Panc1 (cell line): ENCODE measurements at regions not wholly inside any gene's neighbourhood (a gene's known extent, or its start where the extent isn't known, plus 50 kb on each side); places are given as distances from the start of the nearest gene placed in this dataset.

ENCODE experiments used
- ATAC-seq: fragments of 200-7000 bp; cut with Tn5 transposase; 2 replicates; pipeline ENCODE4 v1.9.1; 2020; ENCODE audit warnings: mild to moderate bottlenecking, moderate library complexity
- BruUV-seq: library from RNA; stranded (reverse); fragments of 400-500 nt; replicated peaks from 2 replicates; lab custom pipeline; 2021; lab: Mats Ljungman, UMichigan
- CTCF ChIA-PET: fragments of 300-600 bp; sonication (Branson Sonifier 250); formaldehyde crosslinking; loops from one replicate; lab custom pipeline; 2022; ENCODE audit warnings: antibody characterized with exemption; lab: Charles Lee
- POLR2A ChIA-PET: fragments of 300-600 bp; sonication (Branson Sonifier 250); formaldehyde crosslinking; loops from one replicate; lab custom pipeline; 2022; ENCODE audit warnings: antibody characterized with exemption; lab: Charles Lee
- DNase-seq: peaks from one replicate; pipeline ENCODE4 v3.0.0-alpha.2; 2010; ENCODE audit warnings: low read depth, low spot score
- H3K27ac ChIP-seq: 2 replicates; pipeline ENCODE4 v1.5.1; 2011; ENCODE audit warnings: mild to moderate bottlenecking, low read length, inconsistent platforms
- H3K27me3 ChIP-seq: fragments of 200-500 bp; sonication (Bioruptor generic); 2 replicates; pipeline ENCODE4 v1.6.0; 2014; ENCODE audit warnings: low read length, inconsistent platforms; ENCODE audit not compliant: control insufficient read depth, insufficient read depth
- H3K36me3 ChIP-seq: fragments of 200-500 bp; sonication (Bioruptor generic); 2 replicates; pipeline ENCODE4 v1.5.1; 2014; ENCODE audit warnings: inconsistent platforms, mild to moderate bottlenecking, low read length, moderate library complexity; ENCODE audit not compliant: control insufficient read depth, insufficient read depth
- H3K4me1 ChIP-seq: 2 replicates; pipeline ENCODE4 v1.5.1; 2011; ENCODE audit warnings: inconsistent platforms, mild to moderate bottlenecking, low read length, moderate library complexity; ENCODE audit not compliant: control insufficient read depth, insufficient read depth
- H3K4me3 ChIP-seq, 2 experiments: 2 replicates each; pipeline ENCODE4 v1.5.1; 2011 to 2012; ENCODE audit warnings: low read depth in 2 of 2, low read length in 2 of 2, mild to moderate bottlenecking in 2 of 2, inconsistent platforms in 1 of 2, moderate library complexity in 1 of 2
- H3K9me3 ChIP-seq: fragments of 200-500 bp; sonication (Bioruptor generic); 2 replicates; pipeline ENCODE4 v1.5.1; 2014; ENCODE audit warnings: low read depth, mild to moderate bottlenecking, inconsistent platforms, low read length, moderate library complexity; ENCODE audit not compliant: control insufficient read depth, insufficient read depth
- CTCF ChIP-seq: fragments of 450-650 bp; IDR thresholded peaks from 2 replicates; pipeline ENCODE4 v1.5.1; 2017; ENCODE audit warnings: mild to moderate bottlenecking
- POLR2AphosphoS5 ChIP-seq: IDR thresholded peaks from 2 replicates; pipeline ENCODE4 v1.6.1; 2012; ENCODE audit warnings: mild to moderate bottlenecking, low read depth, low read length, moderate library complexity
- REST ChIP-seq, 2 experiments: IDR thresholded peaks; 2 replicates each; pipeline ENCODE4 v1.6.1; 2011 to 2012; ENCODE audit warnings: low read depth in 2 of 2, control low read depth in 1 of 2, low read length in 1 of 2, mild to moderate bottlenecking in 1 of 2, moderate library complexity in 1 of 2; ENCODE audit not compliant: insufficient read depth in 1 of 2
- SIN3A ChIP-seq: IDR thresholded peaks from 2 replicates; pipeline ENCODE4 v1.6.1; 2012; ENCODE audit warnings: low read depth, mild to moderate bottlenecking, low read length, moderate library complexity, borderline replicate concordance; ENCODE audit not compliant: insufficient read depth
- TCF7L2 ChIP-seq: IDR thresholded peaks from 2 replicates; pipeline ENCODE4 v1.6.1; 2011; ENCODE audit warnings: mild to moderate bottlenecking, low read depth, low read length, inconsistent platforms
- in situ Hi-C: cut with HindIII; loops from 2 replicates; pipeline ENCODE4 v1.10.0; 2016; ENCODE audit warnings: low sequenced_read_pairs, low pct_unique_long_range_greater_than_20kb
- intact Hi-C: fragments of 100-400 bp; cut with micrococcal nuclease; formaldehyde crosslinking; loops from one replicate; pipeline ENCODE4 v1.10.0; 2022; ENCODE audit not compliant: unreplicated experiment

GRCh38 chr6:98254624-98255023, 579.8 kb upstream of the POU3F2 start:
- DNase-seq (no peak), ATAC-seq (no peak)
- intact Hi-C loops (no loop called here), in situ Hi-C loops (no loop called here)
- Histone ChIP-seq H3K4me1 (no peaks in the 10 kb centered on the region), H3K4me3 (no peak overlapping the region), H3K27me3 (no peaks in the 10 kb centered on the region), H3K9me3 (no peaks in the 10 kb centered on the region), H3K36me3 (no peaks in the 10 kb centered on the region), H3K27ac (no peak overlapping the region)
- no TSS peak for BruUV-seq
- ChIA-PET CTCF (no interaction called here), POLR2A (no interaction called here)
- no peak for TF ChIP-seq SIN3A
- no peak for TF ChIP-seq REST (IDR thresholded peaks at IDR 0.05; ENCODE audit: insufficient read depth in 1 of 2, low read depth in 2 of 2, low read length in 1 of 2)
- TF ChIP-seq TCF7L2: no peak
- no peak for TF ChIP-seq CTCF
- no peak for TF ChIP-seq POLR2AphosphoS5

- no peak for ATAC-seq
- Histone ChIP-seq H3K4me1 (no peaks in the 10 kb centered on the region), H3K4me3 (no peak overlapping the region), H3K36me3 (no peaks in the 10 kb centered on the region), H3K9me3 (no peaks in the 10 kb centered on the region), H3K27ac (no peak overlapping the region), H3K27me3 (no peaks in the 10 kb centered on the region)
- POLR2A ChIA-PET: no interaction called here
- intact Hi-C loops (no loop called here), in situ Hi-C loops (no loop called here)
- BruUV-seq: no TSS peak
- no peak for DNase-seq
- CTCF ChIA-PET: no interaction called here
- TF ChIP-seq SIN3A (no peak), CTCF (no peak), TCF7L2 (no peak), REST (IDR thresholded peaks at IDR 0.05; ENCODE audit: insufficient read depth in 1 of 2, low read depth in 2 of 2, low read length in 1 of 2) (no peak), POLR2AphosphoS5 (no peak)
Observed at GRCh38 chr6:98260382-98260781, 574.0 kb upstream of the POU3F2 start.
